Muscle of arm (tissue), 1 donor: ENCODE measurements at regions not wholly inside any gene's neighbourhood (a gene's known extent, or its start where the extent isn't known, plus 50 kb on each side); places are given as distances from the start of the nearest gene placed in this dataset.
"Not testable (repeated sequence)": the region's sequence is repeated elsewhere in the genome, so short reads cannot be mapped to it uniquely, and the experiment has no call there.

Experiments
- DNase-seq: peaks from one replicate; pipeline ENCODE4 v3.0.0-alpha.2; 2013

GRCh38 chr6:170198298-170198697, 92.6 kb downstream of the DLL1 start:
- no peak for DNase-seq

- DNase-seq, result no peak
Observed at GRCh38 chr6:170193326-170193821, 97.5 kb downstream of the DLL1 start.

DNA sequence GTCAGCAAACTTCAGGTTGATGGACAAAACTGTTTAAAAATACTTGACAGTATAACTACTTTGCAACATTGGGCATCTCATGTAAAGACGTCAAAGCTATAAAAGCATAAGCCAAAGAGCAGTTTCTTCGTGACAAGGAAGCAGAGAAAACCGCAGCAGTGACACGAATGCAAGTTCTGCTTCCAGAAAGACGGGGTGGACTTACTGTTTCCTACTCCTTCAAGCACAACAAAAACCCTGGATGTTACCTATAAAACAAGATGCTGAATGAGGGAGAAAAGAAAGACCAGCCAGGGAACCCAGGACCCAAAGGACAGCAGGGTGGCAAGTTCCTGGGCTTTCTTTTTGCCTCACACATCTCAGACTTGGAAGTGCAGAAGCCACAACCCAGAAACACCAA, 98.0 kb downstream of the DLL1 start:
- no peak for DNase-seq

GRCh38 chr6:170192101-170192500, 98.8 kb downstream of the DLL1 start:
- not testable (repeated sequence) for DNase-seq

- no peak for DNase-seq
Observed at GRCh38 chr6:170190046-170190445, 100.8 kb downstream of the DLL1 start.

- DNase-seq, result no peak
Observed at GRCh38 chr6:170189236-170189635, 101.6 kb downstream of the DLL1 start.

DNA sequence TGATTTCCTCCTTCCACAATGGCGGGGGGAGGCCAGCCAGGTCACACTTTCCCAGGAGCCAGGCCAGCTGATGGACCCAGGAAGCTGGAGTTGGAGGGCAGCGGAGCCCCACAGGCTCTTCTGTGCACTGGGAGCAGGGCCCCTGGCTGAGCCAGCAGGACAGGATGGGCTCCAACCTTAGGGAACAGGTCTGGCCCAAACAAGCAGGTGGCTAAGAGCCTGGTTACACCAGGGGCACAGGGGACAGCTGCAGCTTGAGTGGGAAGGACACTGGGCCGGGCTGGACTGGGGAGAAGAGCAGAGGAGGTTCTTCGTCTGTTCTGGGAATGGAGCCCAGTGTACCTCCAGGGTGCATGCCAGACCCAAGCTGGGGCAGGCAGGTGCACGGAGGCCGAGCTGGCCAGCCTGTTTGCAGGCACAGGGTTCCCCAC, 102.3 kb downstream of the DLL1 start:
- no peak for DNase-seq

DNA sequence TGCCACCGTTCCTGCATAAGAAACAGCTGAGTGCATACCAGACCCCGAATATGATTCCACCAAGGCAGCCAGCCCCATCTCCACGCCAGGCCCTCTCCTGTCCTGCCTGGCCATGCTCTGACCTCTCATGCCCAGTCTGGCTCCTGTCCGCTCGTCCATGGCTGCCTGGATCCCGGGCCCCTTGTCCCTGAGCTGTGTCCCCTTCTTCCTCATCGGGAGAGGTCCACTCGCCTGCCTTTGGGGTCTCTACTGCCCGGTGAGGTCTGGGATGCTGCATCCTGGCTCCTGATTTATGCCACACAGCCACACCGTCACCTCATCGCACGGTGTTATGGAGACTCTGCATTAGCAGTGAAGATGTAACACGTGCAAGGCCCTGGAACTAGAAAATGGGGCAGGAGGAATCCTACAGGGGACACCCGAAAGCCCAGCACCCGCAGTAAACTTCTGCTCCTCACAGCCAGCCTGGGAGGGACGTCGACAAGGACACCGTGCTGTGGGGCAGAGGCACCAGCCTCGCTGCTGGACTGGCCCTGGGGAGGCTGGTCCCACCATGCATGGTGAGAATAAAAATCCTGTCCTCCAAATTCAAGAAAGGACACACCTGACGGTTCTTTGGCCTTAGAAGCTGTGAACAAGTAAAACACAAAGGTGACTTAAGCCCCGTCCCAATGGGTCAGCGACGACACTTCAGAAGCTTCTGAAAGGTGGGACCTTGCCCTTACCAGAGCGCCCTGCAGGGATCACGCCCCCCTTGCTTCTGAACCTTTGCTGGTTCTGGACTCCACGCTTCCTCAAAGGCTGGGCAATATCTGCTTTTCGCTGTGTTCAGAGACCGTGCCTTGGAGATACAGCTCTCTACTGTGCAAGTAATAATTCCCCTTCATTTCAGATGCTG, 103.0 kb downstream of the DLL1 start:
- DNase-seq, result no peak

GRCh38 chr6:170186941-170187668, 103.8 kb downstream of the DLL1 start:
- no peak for DNase-seq

GRCh38 chr6:170186006-170186935, 104.6 kb downstream of the DLL1 start:
- no peak for DNase-seq

GRCh38 chr6:170185175-170185978, 105.5 kb downstream of the DLL1 start:
- DNase-seq, result no peak

DNA sequence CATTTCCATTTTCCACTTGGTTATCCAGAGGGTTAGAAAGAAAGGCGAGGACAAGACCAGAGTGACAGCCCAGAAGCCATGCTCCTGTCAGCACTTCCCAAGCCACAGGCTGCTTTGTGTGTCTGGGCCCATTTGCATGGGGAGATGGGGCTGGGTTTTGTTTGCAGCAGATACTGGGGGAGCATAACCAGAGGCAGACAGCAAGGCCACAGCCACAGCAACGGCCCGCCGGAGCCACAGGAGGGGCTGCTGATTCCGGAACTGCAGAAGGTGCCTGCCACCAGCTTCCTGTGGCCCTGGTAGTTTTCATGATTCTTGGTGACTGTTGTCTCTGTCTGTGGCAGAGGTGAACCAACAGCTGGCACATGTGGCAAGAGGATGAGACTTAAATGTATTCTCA, 106.6 kb downstream of the DLL1 start:
- DNase-seq, result no peak

DNA sequence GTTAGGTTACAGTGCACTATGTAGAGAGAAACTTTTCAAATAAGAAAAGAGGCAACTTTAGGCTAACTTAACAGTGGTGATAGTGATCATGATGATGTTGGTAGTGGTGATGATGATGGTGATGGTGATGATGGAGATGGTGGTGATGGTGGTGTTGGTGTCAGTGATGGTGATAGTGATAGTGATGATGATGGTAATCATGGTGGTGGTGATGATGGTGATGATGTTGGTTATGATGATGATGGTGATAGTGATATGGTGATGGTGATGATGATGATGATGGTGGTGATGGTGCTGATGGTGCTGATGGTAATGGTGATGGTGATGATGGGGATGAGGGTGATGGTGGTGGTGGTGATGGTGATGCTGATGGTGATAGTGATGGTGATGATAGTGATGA, 107.4 kb downstream of the DLL1 start:
- no peak for DNase-seq

DNA sequence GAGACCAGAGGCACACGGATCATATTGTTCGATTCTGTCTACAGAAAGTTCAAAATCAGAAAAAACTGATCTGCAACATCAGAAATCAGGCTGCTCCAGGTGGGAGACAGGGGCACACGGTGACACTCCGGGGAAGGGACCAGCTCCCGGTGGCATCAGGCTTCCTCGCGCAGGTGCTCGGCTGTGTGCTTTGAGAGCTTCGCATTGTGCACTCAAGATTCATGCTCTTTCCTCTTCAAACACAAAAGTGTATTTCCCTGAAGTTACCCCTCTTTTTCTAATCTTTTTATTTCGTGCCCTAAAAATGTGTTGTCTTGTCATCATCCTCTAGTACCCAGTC, 108.1 kb downstream of the DLL1 start:
- DNase-seq, result no peak

DNA sequence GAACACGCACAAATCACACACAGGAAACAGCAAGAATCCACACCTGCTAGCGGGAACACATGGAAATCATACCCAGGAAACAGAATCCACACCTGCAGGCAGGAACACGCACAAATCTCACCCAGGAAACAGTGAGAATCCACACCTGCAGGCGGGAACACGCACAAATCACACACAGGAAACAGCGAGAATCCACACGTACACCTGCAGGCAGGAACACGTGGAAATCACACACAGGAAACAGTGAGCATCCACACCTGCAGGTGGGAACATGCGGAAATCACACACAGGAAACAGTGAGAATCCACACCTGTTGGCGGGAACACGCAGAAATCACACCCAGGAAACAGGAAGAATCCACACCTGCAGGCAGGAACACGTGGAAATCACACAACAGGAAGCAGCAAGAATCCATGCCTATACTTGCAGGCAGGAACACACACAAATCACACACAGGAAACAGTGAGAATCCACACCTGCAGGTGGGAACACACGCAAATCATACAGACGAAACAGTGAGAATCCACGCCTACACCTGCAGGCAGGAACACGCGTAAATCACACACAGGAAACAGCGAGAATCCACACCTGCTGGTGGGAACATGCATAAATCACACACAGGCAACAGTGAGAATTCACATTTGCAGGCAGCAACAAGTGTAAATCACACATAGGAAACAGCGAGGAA, 108.6 kb downstream of the DLL1 start:
- no peak for DNase-seq

GRCh38 chr6:170181338-170181690, 109.6 kb downstream of the DLL1 start:
- no peak for DNase-seq

GRCh38 chr6:170180671-170181337, 110.1 kb downstream of the DLL1 start:
- no peak for DNase-seq

DNA sequence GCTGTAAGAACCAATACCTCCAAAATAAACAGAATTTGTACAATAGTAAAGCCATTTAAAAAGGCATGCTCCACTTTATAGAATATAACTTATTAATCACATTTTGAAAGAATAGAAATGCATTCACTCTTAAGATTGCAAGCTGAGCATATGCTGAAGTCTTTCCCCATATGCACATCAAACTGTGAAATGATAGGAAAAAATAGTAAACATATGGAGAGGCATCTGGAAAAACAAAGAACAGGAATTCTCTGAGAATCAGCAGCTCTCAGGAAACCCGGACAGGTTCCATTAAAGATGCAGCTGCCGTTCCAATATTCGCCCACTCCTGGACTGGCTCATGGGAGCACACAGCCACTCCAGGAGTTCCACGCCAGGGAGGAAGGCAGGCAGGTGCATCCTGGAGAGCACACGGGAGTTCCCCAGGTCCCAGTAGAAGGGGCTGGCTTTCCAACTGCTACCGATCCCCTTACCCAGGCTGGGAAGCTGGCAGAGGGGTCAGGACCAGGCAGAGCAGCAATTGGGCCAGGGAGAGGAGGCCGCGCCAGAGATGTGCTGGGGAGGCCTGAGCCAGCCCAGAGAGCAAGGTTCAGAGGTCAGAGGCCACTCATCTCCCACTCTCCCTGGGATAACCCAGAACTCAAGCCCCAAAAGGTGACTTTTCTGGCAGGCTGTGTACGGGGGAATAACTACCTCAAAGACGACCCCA, 111.1 kb downstream of the DLL1 start:
- no peak for DNase-seq
